H9 (cell line): ENCODE measurements at regions not wholly inside any gene's neighbourhood (a gene's known extent, or its start where the extent isn't known, plus 50 kb on each side); places are given as distances from the start of the nearest gene placed in this dataset.

Experiments used
- DNase-seq: peaks from one replicate; pipeline ENCODE4 v3.0.0-alpha.2; 2017
- H2AFZ ChIP-seq: one replicate; pipeline ENCODE4 v1.6.1; 2013; ENCODE audit warnings: mild to moderate bottlenecking, low read length, control low read depth, moderate library complexity
- H2AK5ac ChIP-seq: 2 replicates; pipeline ENCODE4 v1.6.1; 2013; ENCODE audit warnings: low read length, control low read depth, mixed read lengths; ENCODE audit not compliant: insufficient read length
- H2BK120ac ChIP-seq: one replicate; pipeline ENCODE4 v1.6.1; 2013; ENCODE audit warnings: low read depth, mild to moderate bottlenecking, low read length, control low read depth, inconsistent platforms; ENCODE audit not compliant: poor library complexity, severe bottlenecking
- H2BK12ac ChIP-seq: 2 replicates; pipeline ENCODE4 v1.6.1; 2013; ENCODE audit warnings: low read length, control low read depth, mixed read lengths, low read depth; ENCODE audit not compliant: insufficient read length
- H2BK15ac ChIP-seq: 2 replicates; pipeline ENCODE4 v1.6.1; 2013; ENCODE audit warnings: low read depth, low read length, control low read depth
- H2BK20ac ChIP-seq: one replicate; pipeline ENCODE4 v1.6.1; 2013; ENCODE audit warnings: low read depth, mild to moderate bottlenecking, low read length, control low read depth, inconsistent platforms; ENCODE audit not compliant: poor library complexity, severe bottlenecking
- H2BK5ac ChIP-seq: 2 replicates; pipeline ENCODE4 v1.6.1; 2013; ENCODE audit warnings: low read length, control low read depth, mixed read lengths; ENCODE audit not compliant: insufficient read length
- H3K14ac ChIP-seq: 2 replicates; pipeline ENCODE4 v1.6.1; 2013; ENCODE audit warnings: low read length, control low read depth; ENCODE audit not compliant: insufficient read depth
- H3K18ac ChIP-seq: 2 replicates; pipeline ENCODE4 v1.6.1; 2013; ENCODE audit warnings: low read depth, mild to moderate bottlenecking, mixed read lengths, low read length, control low read depth; ENCODE audit not compliant: insufficient read length
- H3K23ac ChIP-seq: 2 replicates; pipeline ENCODE4 v1.6.1; 2013; ENCODE audit warnings: low read length, control low read depth, mixed read lengths, low read depth; ENCODE audit not compliant: insufficient read length
- H3K23me2 ChIP-seq: 2 replicates; pipeline ENCODE4 v1.6.1; 2013; ENCODE audit warnings: low read depth, mild to moderate bottlenecking, mixed read lengths, low read length, control low read depth; ENCODE audit not compliant: insufficient read length, poor library complexity, severe bottlenecking
- H3K27ac ChIP-seq: 2 replicates; pipeline ENCODE4 v1.5.1; 2013; ENCODE audit warnings: low read length, control low read depth, mixed read lengths, low read depth; ENCODE audit not compliant: insufficient read length
- H3K27me3 ChIP-seq: 2 replicates; pipeline ENCODE4 v1.6.1; 2013; ENCODE audit warnings: low read length, control low read depth, inconsistent platforms; ENCODE audit not compliant: insufficient read depth
- H3K4ac ChIP-seq: 2 replicates; pipeline ENCODE4 v1.6.1; 2013; ENCODE audit warnings: low read depth, mild to moderate bottlenecking, control low read depth, inconsistent platforms, low read length, moderate library complexity
- H3K4me1 ChIP-seq: 2 replicates; pipeline ENCODE4 v1.6.1; 2013; ENCODE audit warnings: low read length, control low read depth, inconsistent platforms; ENCODE audit not compliant: insufficient read depth
- H3K4me2 ChIP-seq: 2 replicates; pipeline ENCODE4 v1.6.1; 2013; ENCODE audit warnings: low read length, control low read depth, mixed read lengths; ENCODE audit not compliant: insufficient read length, insufficient read depth
- H3K56ac ChIP-seq: 2 replicates; pipeline ENCODE4 v1.6.1; 2013; ENCODE audit warnings: low read depth, mild to moderate bottlenecking, mixed read lengths, low read length, control low read depth; ENCODE audit not compliant: insufficient read length
- H3K79me1 ChIP-seq: 2 replicates; pipeline ENCODE4 v1.6.1; 2013; ENCODE audit warnings: low read depth, mild to moderate bottlenecking, moderate library complexity, low read length, control low read depth, inconsistent platforms; ENCODE audit not compliant: insufficient read depth, poor library complexity, severe bottlenecking
- H3K79me2 ChIP-seq: 2 replicates; pipeline ENCODE4 v1.6.1; 2013; ENCODE audit warnings: low read length, control low read depth, inconsistent platforms; ENCODE audit not compliant: insufficient read depth
- H3K9ac ChIP-seq: 2 replicates; pipeline ENCODE4 v1.6.1; 2013; ENCODE audit warnings: low read length, control low read depth, mixed read lengths; ENCODE audit not compliant: insufficient read length; ENCODE audit errors: extremely low read depth
- H3K9me3 ChIP-seq: one replicate; pipeline ENCODE4 v1.6.1; 2013; ENCODE audit warnings: low read depth, low read length, inconsistent platforms; ENCODE audit not compliant: control insufficient read depth
- H3T11ph ChIP-seq: one replicate; pipeline ENCODE4 v1.6.1; 2013; ENCODE audit warnings: mild to moderate bottlenecking, low read length, control low read depth, inconsistent platforms
- H4K20me1 ChIP-seq: one replicate; pipeline ENCODE4 v1.6.1; 2013; ENCODE audit not compliant: control insufficient read depth, insufficient read length, insufficient read depth
- H4K5ac ChIP-seq: 2 replicates; pipeline ENCODE4 v1.6.1; 2013; ENCODE audit warnings: low read depth, mild to moderate bottlenecking, mixed read lengths, low read length, control low read depth; ENCODE audit not compliant: insufficient read length
- H4K8ac ChIP-seq: replicated peaks from 2 replicates; pipeline ENCODE4 v1.6.1; 2013; ENCODE audit warnings: low read length, control low read depth, mixed read lengths, low read depth; ENCODE audit not compliant: insufficient read length
- H4K91ac ChIP-seq: 2 replicates; pipeline ENCODE4 v1.6.1; 2013; ENCODE audit warnings: low read depth, mild to moderate bottlenecking, moderate library complexity, mixed read lengths, low read length, control low read depth; ENCODE audit not compliant: insufficient read length
- H3K27ac Mint-ChIP-seq, 3 experiments: 2 replicates in 2 of 3; 3 replicates in 1 of 3; pipeline ENCODE4 v1.8.0; 2020 to 2021; ENCODE audit warnings: mixed read lengths in 3 of 3, mild to moderate bottlenecking in 1 of 3, moderate library complexity in 1 of 3
- H3K27me3 Mint-ChIP-seq: 2 replicates; pipeline ENCODE4 v1.8.0; 2021; ENCODE audit warnings: low read depth, mild to moderate bottlenecking, moderate library complexity, mixed read lengths
- H3K36me3 Mint-ChIP-seq, 3 experiments: 2 replicates in 2 of 3; 3 replicates in 1 of 3; pipeline ENCODE4 v1.8.0; 2020 to 2021; ENCODE audit warnings: low read depth in 3 of 3, mixed read lengths in 3 of 3; ENCODE audit not compliant: insufficient read depth in 1 of 3
- H3K4me1 Mint-ChIP-seq, 2 experiments: 2 replicates each; pipeline ENCODE4 v1.8.0; 2020; ENCODE audit warnings: mixed read lengths in 2 of 2
- H3K4me3 Mint-ChIP-seq, 2 experiments: 2 replicates in 1 of 2; 3 replicates in 1 of 2; pipeline ENCODE4 v1.8.0; 2020 to 2021; ENCODE audit warnings: mild to moderate bottlenecking in 2 of 2, mixed read lengths in 2 of 2, moderate library complexity in 1 of 2
- H3K9me3 Mint-ChIP-seq, 2 experiments: 2 replicates in 1 of 2; 3 replicates in 1 of 2; pipeline ENCODE4 v1.8.0; 2020; ENCODE audit warnings: mild to moderate bottlenecking in 2 of 2, mixed read lengths in 2 of 2, moderate library complexity in 1 of 2
- CTCF ChIP-seq: fragments of 200-600 bp; sonication (generic); conservative IDR thresholded peaks from 3 replicates; pipeline ENCODE4 v1.8.0; 2021; ENCODE audit warnings: antibody characterized with exemption, mild to moderate bottlenecking
- WGBS: extraction: QIAGEN DNeasy Blood & Tissue Kit; methylation state at CpG from one replicate; pipeline ENCODE4 v1.1.7; 2013; ENCODE audit warnings: missing lambda C conversion rate, low lambda C conversion rate, mixed read lengths; ENCODE audit not compliant: insufficient read length; ENCODE audit errors: extremely low coverage; 5-methylcytosine and 5-hydroxymethylcytosine counted together

- Histone ChIP-seq H3K27me3 (no peaks in the 10 kb centered on the region), H4K8ac (no peak overlapping the region), H3K56ac (no peak overlapping the region), H3K4me1 (no peaks in the 10 kb centered on the region), H3K27ac (no peak overlapping the region), H3K23me2 (no peaks in the 10 kb centered on the region), H4K20me1 (no peaks in the 10 kb centered on the region), H2AK5ac (no peak overlapping the region), H3K4me2 (no peak overlapping the region), H2BK12ac (no peak overlapping the region), H3K14ac (no peak overlapping the region), H4K91ac (no peak overlapping the region), H2BK5ac (no peak overlapping the region), H2BK20ac (no peak overlapping the region), H2BK15ac (no peak overlapping the region), H3K79me1 (no peaks in the 10 kb centered on the region), H4K5ac (no peak overlapping the region), H3K23ac (no peak overlapping the region), H3K9me3 (peaks cover 15% of the 10 kb centered on the region), H2AFZ (no peak overlapping the region), H3K9ac (no peak overlapping the region), H3K4ac (no peak overlapping the region), H2BK120ac (no peak overlapping the region), H3K18ac (no peak overlapping the region), H3T11ph (no peak overlapping the region), H3K79me2 (no peaks in the 10 kb centered on the region)
- Mint-ChIP-seq H3K27me3 (no peaks in the 10 kb centered on the region), H3K9me3 (peaks cover 9 to 26% of the 10 kb centered on the region in 2 experiments; a peak in 4 of 5 replicates), H3K4me1 (0 out of 4 replicates have a peak, but pooled peaks cover 0 to 8% of the 10 kb centered on the region in 2 experiments), H3K36me3 (peaks cover 7 to 42% (median 32%) of the 10 kb centered on the region in 3 experiments), H3K27ac (peak overlapping the region in 2 of 3 experiments; percentile 61 to 96; a peak in 4 of 7 replicates), H3K4me3 (no peak overlapping the region)
- DNase-seq = no peak
- WGBS = no CpG with 5 or more reads among the region's 6 CpGs
- TF ChIP-seq CTCF = no peak
Measured at GRCh38 chr9:23945897-23946296, 119.9 kb upstream of the ELAVL2 start.
